ENCODE measurements at regions not wholly inside any gene's neighbourhood (a gene's known extent, or its start where the extent isn't known, plus 50 kb on each side); places are given as distances from the start of the nearest gene placed in this dataset.

GRCh38 chr1:4022715-4023114, 122.6 kb upstream of the C1orf174 start:
- H3K27ac ChIP-seq (ENCODE audit: insufficient read depth, low read depth, low read length, poor library complexity, severe bottlenecking): no peak overlapping the region
- H3K27me3 ChIP-seq (ENCODE audit: control insufficient read depth, insufficient read depth, low read length, poor library complexity, severe bottlenecking): no peaks in the 10 kb centered on the region
- no peak overlapping the region for H3K4me3 ChIP-seq (ENCODE audit: insufficient read depth, low read depth, low read length)
- no peaks in the 10 kb centered on the region for H3K9me3 ChIP-seq (ENCODE audit: control insufficient read depth, low read length)
- 89 to 92% methylated on average over 14 of the region's 14 CpGs for WGBS, 2 experiments
- peaks cover 4% of the 10 kb centered on the region for H3K4me1 ChIP-seq (ENCODE audit: control insufficient read depth, insufficient read depth, low read length)
- no peaks in the 10 kb centered on the region for H3K36me3 ChIP-seq (ENCODE audit: control insufficient read depth, insufficient read depth, low read length)

- Histone ChIP-seq H3K36me3 (ENCODE audit: control insufficient read depth, insufficient read depth, low read length) (no peaks in the 10 kb centered on the region), H3K9me3 (ENCODE audit: control insufficient read depth, low read length) (no peaks in the 10 kb centered on the region), H3K4me1 (ENCODE audit: control insufficient read depth, insufficient read depth, low read length) (peaks cover 4% of the 10 kb centered on the region), H3K4me3 (ENCODE audit: insufficient read depth, low read depth, low read length) (no peak overlapping the region), H3K27ac (ENCODE audit: insufficient read depth, low read depth, low read length, poor library complexity, severe bottlenecking) (no peak overlapping the region), H3K27me3 (ENCODE audit: control insufficient read depth, insufficient read depth, low read length, poor library complexity, severe bottlenecking) (no peaks in the 10 kb centered on the region)
- WGBS, 2 experiments: 90 to 94% methylated on average over 5 of the region's 5 CpGs
These were observed 123.6 kb upstream of the C1orf174 start for GRCh38 chr1:4023678-4024077.

- Histone ChIP-seq H3K4me3 (ENCODE audit: insufficient read depth, low read depth, low read length) (no peak overlapping the region), H3K9me3 (ENCODE audit: control insufficient read depth, low read length) (no peaks in the 10 kb centered on the region), H3K27ac (ENCODE audit: insufficient read depth, low read depth, low read length, poor library complexity, severe bottlenecking) (no peak overlapping the region), H3K27me3 (ENCODE audit: control insufficient read depth, insufficient read depth, low read length, poor library complexity, severe bottlenecking) (no peaks in the 10 kb centered on the region), H3K4me1 (ENCODE audit: control insufficient read depth, insufficient read depth, low read length) (peaks cover 4% of the 10 kb centered on the region), H3K36me3 (ENCODE audit: control insufficient read depth, insufficient read depth, low read length) (no peaks in the 10 kb centered on the region)
These were observed 124.7 kb upstream of the C1orf174 start for GRCh38 chr1:4024811-4025210.

- 80 to 93% methylated on average over 4 of the region's 5 CpGs for WGBS, 2 experiments
- Histone ChIP-seq H3K27me3 (ENCODE audit: control insufficient read depth, insufficient read depth, low read length, poor library complexity, severe bottlenecking) (no peaks in the 10 kb centered on the region), H3K36me3 (ENCODE audit: control insufficient read depth, insufficient read depth, low read length) (no peaks in the 10 kb centered on the region), H3K9me3 (ENCODE audit: control insufficient read depth, low read length) (no peaks in the 10 kb centered on the region), H3K27ac (ENCODE audit: insufficient read depth, low read depth, low read length, poor library complexity, severe bottlenecking) (no peak overlapping the region), H3K4me1 (ENCODE audit: control insufficient read depth, insufficient read depth, low read length) (peaks cover 4% of the 10 kb centered on the region), H3K4me3 (ENCODE audit: insufficient read depth, low read depth, low read length) (no peak overlapping the region)
These were observed 125.7 kb upstream of the C1orf174 start for GRCh38 chr1:4025752-4026151.

- no peak overlapping the region for H3K4me3 ChIP-seq (ENCODE audit: insufficient read depth, low read depth, low read length)
- peaks cover 4% of the 10 kb centered on the region for H3K4me1 ChIP-seq (ENCODE audit: control insufficient read depth, insufficient read depth, low read length)
- no peaks in the 10 kb centered on the region for H3K36me3 ChIP-seq (ENCODE audit: control insufficient read depth, insufficient read depth, low read length)
- H3K27me3 ChIP-seq (ENCODE audit: control insufficient read depth, insufficient read depth, low read length, poor library complexity, severe bottlenecking): no peaks in the 10 kb centered on the region
- no peaks in the 10 kb centered on the region for H3K9me3 ChIP-seq (ENCODE audit: control insufficient read depth, low read length)
- WGBS, 2 experiments: 90 to 94% methylated on average over 11 of the region's 11 CpGs
- H3K27ac ChIP-seq (ENCODE audit: insufficient read depth, low read depth, low read length, poor library complexity, severe bottlenecking): no peak overlapping the region
These were observed 126.9 kb upstream of the C1orf174 start for GRCh38 chr1:4027008-4027407.

GRCh38 chr1:4027492-4028138, 127.5 kb upstream of the C1orf174 start:
- H3K9me3 ChIP-seq (ENCODE audit: control insufficient read depth, low read length): no peaks in the 10 kb centered on the region
- peaks cover 4% of the 10 kb centered on the region for H3K4me1 ChIP-seq (ENCODE audit: control insufficient read depth, insufficient read depth, low read length)
- H3K27ac ChIP-seq (ENCODE audit: insufficient read depth, low read depth, low read length, poor library complexity, severe bottlenecking): no peak overlapping the region
- H3K27me3 ChIP-seq (ENCODE audit: control insufficient read depth, insufficient read depth, low read length, poor library complexity, severe bottlenecking): no peaks in the 10 kb centered on the region
- 41 to 45% methylated on average over 16 of the region's 16 CpGs for WGBS, 2 experiments
- no peak overlapping the region for H3K4me3 ChIP-seq (ENCODE audit: insufficient read depth, low read depth, low read length)
- H3K36me3 ChIP-seq (ENCODE audit: control insufficient read depth, insufficient read depth, low read length): no peaks in the 10 kb centered on the region

GRCh38 chr1:4028139-4028501, 128.0 kb upstream of the C1orf174 start:
- H3K4me1 ChIP-seq (ENCODE audit: control insufficient read depth, insufficient read depth, low read length): peaks cover 4% of the 10 kb centered on the region
- no peaks in the 10 kb centered on the region for H3K27me3 ChIP-seq (ENCODE audit: control insufficient read depth, insufficient read depth, low read length, poor library complexity, severe bottlenecking)
- no peaks in the 10 kb centered on the region for H3K36me3 ChIP-seq (ENCODE audit: control insufficient read depth, insufficient read depth, low read length)
- no peak overlapping the region for H3K4me3 ChIP-seq (ENCODE audit: insufficient read depth, low read depth, low read length)
- H3K27ac ChIP-seq (ENCODE audit: insufficient read depth, low read depth, low read length, poor library complexity, severe bottlenecking): no peak overlapping the region
- no peaks in the 10 kb centered on the region for H3K9me3 ChIP-seq (ENCODE audit: control insufficient read depth, low read length)
- 91 to 94% methylated on average over 6 of the region's 6 CpGs for WGBS, 2 experiments

GRCh38 chr1:4029376-4029775, 129.3 kb upstream of the C1orf174 start:
- Histone ChIP-seq H3K27ac (ENCODE audit: insufficient read depth, low read depth, low read length, poor library complexity, severe bottlenecking) (no peak overlapping the region), H3K36me3 (ENCODE audit: control insufficient read depth, insufficient read depth, low read length) (no peaks in the 10 kb centered on the region), H3K9me3 (ENCODE audit: control insufficient read depth, low read length) (no peaks in the 10 kb centered on the region), H3K27me3 (ENCODE audit: control insufficient read depth, insufficient read depth, low read length, poor library complexity, severe bottlenecking) (no peaks in the 10 kb centered on the region), H3K4me1 (ENCODE audit: control insufficient read depth, insufficient read depth, low read length) (peaks cover 6% of the 10 kb centered on the region), H3K4me3 (ENCODE audit: insufficient read depth, low read depth, low read length) (no peak overlapping the region)

GRCh38 chr1:4032571-4032970, 132.5 kb upstream of the C1orf174 start:
- Histone ChIP-seq H3K4me1 (ENCODE audit: control insufficient read depth, insufficient read depth, low read length) (peaks cover 2% of the 10 kb centered on the region), H3K36me3 (ENCODE audit: control insufficient read depth, insufficient read depth, low read length) (no peaks in the 10 kb centered on the region), H3K9me3 (ENCODE audit: control insufficient read depth, low read length) (no peaks in the 10 kb centered on the region), H3K4me3 (ENCODE audit: insufficient read depth, low read depth, low read length) (no peak overlapping the region), H3K27me3 (ENCODE audit: control insufficient read depth, insufficient read depth, low read length, poor library complexity, severe bottlenecking) (no peaks in the 10 kb centered on the region), H3K27ac (ENCODE audit: insufficient read depth, low read depth, low read length, poor library complexity, severe bottlenecking) (no peak overlapping the region)
- 92 to 93% methylated on average over 6 of the region's 6 CpGs for WGBS, 2 experiments

- Histone ChIP-seq H3K27me3 (ENCODE audit: control insufficient read depth, insufficient read depth, low read length, poor library complexity, severe bottlenecking) (no peaks in the 10 kb centered on the region), H3K4me1 (ENCODE audit: control insufficient read depth, insufficient read depth, low read length) (peaks cover 2% of the 10 kb centered on the region), H3K9me3 (ENCODE audit: control insufficient read depth, low read length) (no peaks in the 10 kb centered on the region), H3K27ac (ENCODE audit: insufficient read depth, low read depth, low read length, poor library complexity, severe bottlenecking) (no peak overlapping the region), H3K36me3 (ENCODE audit: control insufficient read depth, insufficient read depth, low read length) (no peaks in the 10 kb centered on the region), H3K4me3 (ENCODE audit: insufficient read depth, low read depth, low read length) (no peak overlapping the region)
- 67 to 75% methylated on average over 11 to 14 of the region's 14 CpGs for WGBS, 2 experiments
These were observed 133.1 kb upstream of the C1orf174 start for GRCh38 chr1:4033129-4033676.

GRCh38 chr1:4033713-4034112, 133.6 kb upstream of the C1orf174 start:
- H3K9me3 ChIP-seq (ENCODE audit: control insufficient read depth, low read length): no peaks in the 10 kb centered on the region
- no peaks in the 10 kb centered on the region for H3K27me3 ChIP-seq (ENCODE audit: control insufficient read depth, insufficient read depth, low read length, poor library complexity, severe bottlenecking)
- no peak overlapping the region for H3K4me3 ChIP-seq (ENCODE audit: insufficient read depth, low read depth, low read length)
- no peak overlapping the region for H3K27ac ChIP-seq (ENCODE audit: insufficient read depth, low read depth, low read length, poor library complexity, severe bottlenecking)
- H3K36me3 ChIP-seq (ENCODE audit: control insufficient read depth, insufficient read depth, low read length): no peaks in the 10 kb centered on the region
- peaks cover 2% of the 10 kb centered on the region for H3K4me1 ChIP-seq (ENCODE audit: control insufficient read depth, insufficient read depth, low read length)
- 36 to 38% methylated on average over 8 of the region's 8 CpGs for WGBS, 2 experiments
